ENCODE measurements at regions not wholly inside any gene's neighbourhood (a gene's known extent, or its start where the extent isn't known, plus 50 kb on each side); places are given as distances from the start of the nearest gene placed in this dataset.

- TF ChIP-seq POLR2A (IDR thresholded peaks at IDR 0.05) (no peak), CTCF (IDR thresholded peaks at IDR 0.05) (no peak)
Observed at GRCh38 chr3:32056559-32057290, 49.7 kb upstream of the GPD1L start.
